ENCODE measurements at regions not wholly inside any gene's neighbourhood (a gene's known extent, or its start where the extent isn't known, plus 50 kb on each side); places are given as distances from the start of the nearest gene placed in this dataset.
"Not testable (repeated sequence)": the region's sequence is repeated elsewhere in the genome, so short reads cannot be mapped to it uniquely, and the experiment has no call there.

- Histone ChIP-seq H3K27ac (ENCODE audit: low read length in 2 of 2) (no peak overlapping the region), H4K20me1 (ENCODE audit: control insufficient read depth, insufficient read depth, low read length, poor library complexity, severe bottlenecking) (no peaks in the 10 kb centered on the region), H2AFZ (ENCODE audit: insufficient read depth, low read depth, low read length, poor library complexity, severe bottlenecking) (no peak overlapping the region), H3K27me3 (replicated peaks in 1 of 4; ENCODE audit: control extremely low read depth in 1 of 4, control insufficient read depth in 3 of 4, insufficient read depth in 4 of 4, low read length in 3 of 4) (no peaks in the 10 kb centered on the region), H3K79me2 (ENCODE audit: control insufficient read depth, insufficient read depth, low read length) (no peaks in the 10 kb centered on the region), H3K9ac (ENCODE audit: low read length) (no peak overlapping the region), H3K36me3 (replicated peaks in 1 of 2; ENCODE audit: control extremely low read depth in 1 of 2, control insufficient read depth in 1 of 2, extremely low read depth in 1 of 2, insufficient read depth in 2 of 2, low read length in 1 of 2) (no peaks in the 10 kb centered on the region), H3K9me3 (ENCODE audit: control extremely low read depth in 1 of 3, control insufficient read depth in 2 of 3, insufficient read depth in 1 of 3, low read length in 2 of 3) (no peaks in the 10 kb centered on the region), H3K4me2 (replicated peaks; ENCODE audit: low read depth, low read length, poor library complexity, severe bottlenecking) (no peak overlapping the region), H3K4me3 (ENCODE audit: control extremely low read depth in 1 of 5, extremely low read depth in 1 of 5, insufficient read depth in 1 of 5, low read depth in 2 of 5, low read length in 4 of 5) (no peak overlapping the region), H3K4me1 (ENCODE audit: control insufficient read depth in 2 of 2, insufficient read depth in 2 of 2, low read length in 2 of 2) (no peaks in the 10 kb centered on the region)
- Mint-ChIP-seq H3K4me1 (no peaks in the 10 kb centered on the region), H3K27ac (no peak overlapping the region), H3K27me3 (no peaks in the 10 kb centered on the region), H3K9me3 (ENCODE audit: insufficient read depth) (peaks cover 6% of the 10 kb centered on the region), H3K4me3 (no peak overlapping the region)
- no peak for ATAC-seq (ENCODE audit: low read depth)
- no peak for DNase-seq
- TF ChIP-seq EZH2 (IDR thresholded peaks at IDR 0.05; ENCODE audit: borderline replicate concordance, insufficient read depth, low read depth, low read length, poor library complexity, severe bottlenecking) = no peak
- no peak for TF ChIP-seq CTCF (IDR thresholded peaks at IDR 0.05)
- ChIA-PET CTCF (no interaction called here), POLR2A (no interaction called here)
- intact Hi-C loops (cut with micrococcal nuclease) = no loop called here
- no CpG with 5 or more reads among the region's 3 CpGs for WGBS (ENCODE audit: insufficient coverage)
Observed at GRCh38 chr4:156515295-156515694, 456.3 kb downstream of the PDGFC start.

- Mint-ChIP-seq H3K4me3 (no peak overlapping the region), H3K27me3 (no peaks in the 10 kb centered on the region), H3K4me1 (no peaks in the 10 kb centered on the region), H3K27ac (no peak overlapping the region), H3K9me3 (ENCODE audit: insufficient read depth) (peaks cover 9% of the 10 kb centered on the region)
- Histone ChIP-seq H2AFZ (ENCODE audit: insufficient read depth, low read depth, low read length, poor library complexity, severe bottlenecking) (no peak overlapping the region), H3K9me3 (ENCODE audit: control extremely low read depth in 1 of 3, control insufficient read depth in 2 of 3, insufficient read depth in 1 of 3, low read length in 2 of 3) (no peaks in the 10 kb centered on the region), H4K20me1 (ENCODE audit: control insufficient read depth, insufficient read depth, low read length, poor library complexity, severe bottlenecking) (no peaks in the 10 kb centered on the region), H3K4me1 (ENCODE audit: control insufficient read depth in 2 of 2, insufficient read depth in 2 of 2, low read length in 2 of 2) (no peaks in the 10 kb centered on the region), H3K79me2 (ENCODE audit: control insufficient read depth, insufficient read depth, low read length) (no peaks in the 10 kb centered on the region), H3K36me3 (replicated peaks in 1 of 2; ENCODE audit: control extremely low read depth in 1 of 2, control insufficient read depth in 1 of 2, extremely low read depth in 1 of 2, insufficient read depth in 2 of 2, low read length in 1 of 2) (no peaks in the 10 kb centered on the region), H3K27ac (ENCODE audit: low read length in 2 of 2) (no peak overlapping the region), H3K9ac (ENCODE audit: low read length) (no peak overlapping the region), H3K27me3 (replicated peaks in 1 of 4; ENCODE audit: control extremely low read depth in 1 of 4, control insufficient read depth in 3 of 4, insufficient read depth in 4 of 4, low read length in 3 of 4) (no peaks in the 10 kb centered on the region), H3K4me3 (ENCODE audit: control extremely low read depth in 1 of 5, extremely low read depth in 1 of 5, insufficient read depth in 1 of 5, low read depth in 2 of 5, low read length in 4 of 5) (no peak overlapping the region), H3K4me2 (replicated peaks; ENCODE audit: low read depth, low read length, poor library complexity, severe bottlenecking) (no peak overlapping the region)
- WGBS (ENCODE audit: insufficient coverage) = no CpG with 5 or more reads among the region's 2 CpGs
- intact Hi-C loops (cut with micrococcal nuclease) = no loop called here
- ChIA-PET POLR2A (no interaction called here), CTCF (no interaction called here)
- no peak for ATAC-seq (ENCODE audit: low read depth)
- no peak for TF ChIP-seq EZH2 (IDR thresholded peaks at IDR 0.05; ENCODE audit: borderline replicate concordance, insufficient read depth, low read depth, low read length, poor library complexity, severe bottlenecking)
- no peak for TF ChIP-seq CTCF (IDR thresholded peaks at IDR 0.05)
- DNase-seq = no peak
Observed at GRCh38 chr4:156512622-156513021, 459.0 kb downstream of the PDGFC start.

GRCh38 chr4:156509921-156510320, 461.7 kb downstream of the PDGFC start:
- H3K9ac ChIP-seq (ENCODE audit: low read length); H3K4me1 Mint-ChIP-seq; H4K20me1 ChIP-seq (ENCODE audit: control insufficient read depth, insufficient read depth, low read length, poor library complexity, severe bottlenecking); H2AFZ ChIP-seq (ENCODE audit: insufficient read depth, low read depth, low read length, poor library complexity, severe bottlenecking); H3K27ac ChIP-seq (ENCODE audit: low read length in 2 of 2); H3K9me3 ChIP-seq (ENCODE audit: control extremely low read depth in 1 of 3, control insufficient read depth in 2 of 3, insufficient read depth in 1 of 3, low read length in 2 of 3); H3K4me1 ChIP-seq (ENCODE audit: control insufficient read depth in 2 of 2, insufficient read depth in 2 of 2, low read length in 2 of 2); H3K27me3 Mint-ChIP-seq; H3K27me3 ChIP-seq (replicated peaks in 1 of 4; ENCODE audit: control extremely low read depth in 1 of 4, control insufficient read depth in 3 of 4, insufficient read depth in 4 of 4, low read length in 3 of 4); H3K4me3 Mint-ChIP-seq; DNase-seq; CTCF ChIA-PET; H3K4me2 ChIP-seq (replicated peaks; ENCODE audit: low read depth, low read length, poor library complexity, severe bottlenecking); H3K27ac Mint-ChIP-seq; H3K4me3 ChIP-seq (ENCODE audit: control extremely low read depth in 1 of 5, extremely low read depth in 1 of 5, insufficient read depth in 1 of 5, low read depth in 2 of 5, low read length in 4 of 5); POLR2A ChIA-PET; H3K36me3 ChIP-seq (replicated peaks in 1 of 2; ENCODE audit: control extremely low read depth in 1 of 2, control insufficient read depth in 1 of 2, extremely low read depth in 1 of 2, insufficient read depth in 2 of 2, low read length in 1 of 2); H3K9me3 Mint-ChIP-seq (ENCODE audit: insufficient read depth); H3K79me2 ChIP-seq (ENCODE audit: control insufficient read depth, insufficient read depth, low read length); intact Hi-C loops (cut with micrococcal nuclease); ATAC-seq (ENCODE audit: low read depth): not testable (repeated sequence)
- no CpG with 5 or more reads among the region's 1 CpG for WGBS (ENCODE audit: insufficient coverage)

Data from B cell (primary cell).